ENCODE measurements at regions not wholly inside any gene's neighbourhood (a gene's known extent, or its start where the extent isn't known, plus 50 kb on each side); places are given as distances from the start of the nearest gene placed in this dataset.

- DNase-seq (ENCODE audit: low read depth): no peak
- TF ChIP-seq CTCF (conservative IDR thresholded peaks at IDR 0.05; ENCODE audit: low read depth, low read length): no peak
- H3K4me3 ChIP-seq (ENCODE audit: low read depth, low read length): no peak overlapping the region
These were observed 74.6 kb downstream of the FEM1C start for GRCh38 chr5:115469904-115470516.

GRCh38 chr5:115467628-115468027 lies 76.9 kb downstream of the FEM1C start:
- H3K4me3 ChIP-seq (ENCODE audit: low read depth, low read length): no peak overlapping the region
- TF ChIP-seq CTCF (conservative IDR thresholded peaks at IDR 0.05; ENCODE audit: low read depth, low read length): no peak
- peak; percentile 20 for DNase-seq (ENCODE audit: low read depth)

DNA sequence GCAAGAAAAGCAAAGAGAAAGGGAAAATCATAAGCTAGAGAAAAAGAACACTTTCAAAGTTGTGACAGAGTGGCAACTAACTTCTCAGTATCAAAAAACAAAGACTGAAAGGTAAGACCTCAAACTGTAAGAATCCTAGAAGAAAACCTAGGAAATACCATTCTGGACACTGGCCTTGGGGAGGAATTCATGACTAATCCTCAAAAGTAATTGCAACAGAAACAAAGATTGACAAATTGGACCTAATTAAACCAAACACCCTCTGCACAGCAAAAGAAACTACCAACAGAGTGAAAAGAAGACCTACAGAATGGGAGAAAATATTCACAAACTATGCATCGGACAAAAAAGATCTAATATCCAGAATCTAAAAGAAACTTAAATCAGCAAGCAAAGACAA lies 79.1 kb downstream of the FEM1C start:
- no peak overlapping the region for H3K4me3 ChIP-seq (ENCODE audit: low read depth, low read length)
- DNase-seq (ENCODE audit: low read depth): peak; percentile 61
- TF ChIP-seq CTCF (conservative IDR thresholded peaks at IDR 0.05; ENCODE audit: low read depth, low read length): no peak

- peak; percentile 40 for DNase-seq (ENCODE audit: low read depth)
- no peak for TF ChIP-seq CTCF (conservative IDR thresholded peaks at IDR 0.05; ENCODE audit: low read depth, low read length)
- H3K4me3 ChIP-seq (ENCODE audit: low read depth, low read length): no peak overlapping the region
These were observed 80.6 kb downstream of the FEM1C start for GRCh38 chr5:115463983-115464382.

- no peak overlapping the region for H3K4me3 ChIP-seq (ENCODE audit: low read depth, low read length)
These were observed 82.9 kb downstream of the FEM1C start for GRCh38 chr5:115461506-115462290.

DNA sequence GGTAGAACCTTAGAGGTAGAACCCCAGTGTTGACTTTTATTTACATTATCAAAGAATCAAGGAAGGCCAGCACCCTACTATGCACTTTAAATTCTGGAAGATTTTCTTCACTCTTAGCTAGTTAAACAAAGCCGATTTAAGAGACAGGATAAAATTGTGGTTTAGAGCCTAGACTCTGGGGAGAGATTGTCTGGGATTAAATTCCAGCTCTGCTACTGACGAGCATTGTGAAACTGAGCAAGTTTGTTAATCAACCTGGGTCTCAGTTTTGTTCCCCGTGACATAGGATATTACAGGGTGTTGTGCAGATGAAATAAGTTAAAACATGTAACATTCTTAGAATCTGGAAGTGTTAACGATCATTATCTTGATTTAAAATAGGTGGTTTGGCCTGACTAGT lies 83.5 kb downstream of the FEM1C start:
- H3K4me3 ChIP-seq (ENCODE audit: low read depth, low read length): no peak overlapping the region
- peak; percentile 51 for DNase-seq (ENCODE audit: low read depth)
- TF ChIP-seq CTCF (conservative IDR thresholded peaks at IDR 0.05; ENCODE audit: low read depth, low read length): no peak

More at GRCh38 chr5:115461506-115462290, 82.9 kb downstream of the FEM1C start:
- no peak for TF ChIP-seq CTCF (conservative IDR thresholded peaks at IDR 0.05; ENCODE audit: low read depth, low read length)
- peak; percentile 61 for DNase-seq (ENCODE audit: low read depth)

GRCh38 chr5:115460472-115460871 lies 84.1 kb downstream of the FEM1C start:
- TF ChIP-seq CTCF (conservative IDR thresholded peaks at IDR 0.05; ENCODE audit: low read depth, low read length): no peak
- peak; percentile 63 for DNase-seq (ENCODE audit: low read depth)
- no peak overlapping the region for H3K4me3 ChIP-seq (ENCODE audit: low read depth, low read length)
